Type B pancreatic cell (in vitro differentiated cells): ENCODE measurements at regions not wholly inside any gene's neighbourhood (a gene's known extent, or its start where the extent isn't known, plus 50 kb on each side); places are given as distances from the start of the nearest gene placed in this dataset.

Experiments
- DNase-seq: peaks from one replicate; pipeline ENCODE4 v3.0.0; 2021; ENCODE audit warnings: mixed read lengths; ENCODE audit not compliant: unreplicated experiment; ENCODE audit errors: extremely low spot score
- H3K27ac Mint-ChIP-seq: 2 replicates; pipeline ENCODE4 v1.8.0; 2021; ENCODE audit warnings: mild to moderate bottlenecking, mixed read lengths
- H3K27me3 Mint-ChIP-seq: 2 replicates; pipeline ENCODE4 v1.8.0; 2021; ENCODE audit warnings: mixed read lengths
- H3K36me3 Mint-ChIP-seq: 2 replicates; pipeline ENCODE4 v1.8.0; 2021; ENCODE audit warnings: mixed read lengths
- H3K4me1 Mint-ChIP-seq: one replicate; pipeline ENCODE4 v1.8.0; 2021; ENCODE audit warnings: mixed read lengths; ENCODE audit not compliant: unreplicated experiment
- H3K4me3 Mint-ChIP-seq: 2 replicates; pipeline ENCODE4 v1.8.0; 2021; ENCODE audit warnings: mild to moderate bottlenecking, mixed read lengths
- H3K9me3 Mint-ChIP-seq: 2 replicates; pipeline ENCODE4 v1.8.0; 2021; ENCODE audit warnings: mixed read lengths
- TF ChIP-seq, protein P1 (sequence below): fragments of 200-600 bp; sonication (generic); conservative IDR thresholded peaks from 2 replicates; pipeline ENCODE4 v1.5.0; 2021; ENCODE audit warnings: antibody characterized with exemption, mild to moderate bottlenecking

DNA sequence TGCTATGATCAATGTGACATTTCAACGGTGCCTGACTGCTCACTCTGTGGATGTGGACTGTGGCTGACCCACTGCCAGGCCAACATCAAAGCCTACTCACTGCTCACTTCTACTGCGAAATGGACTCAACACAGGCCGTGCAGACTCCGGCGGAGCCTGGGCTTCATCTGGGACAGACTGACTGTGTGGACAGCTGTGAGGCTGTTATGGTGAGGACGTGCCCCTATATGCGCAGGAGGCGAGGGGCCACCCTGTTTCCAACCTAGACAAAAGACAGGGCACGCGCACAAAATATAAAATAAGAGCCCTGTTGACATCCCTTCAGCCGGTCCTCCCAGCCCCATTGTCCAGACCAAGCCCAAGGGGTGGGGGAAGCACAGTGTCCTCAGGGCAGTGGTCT, 514.4 kb upstream of the RAB6C start:
- DNase-seq = no peak
- H3K4me3 Mint-ChIP-seq = no peak overlapping the region
- TF ChIP-seq, protein P1, sequence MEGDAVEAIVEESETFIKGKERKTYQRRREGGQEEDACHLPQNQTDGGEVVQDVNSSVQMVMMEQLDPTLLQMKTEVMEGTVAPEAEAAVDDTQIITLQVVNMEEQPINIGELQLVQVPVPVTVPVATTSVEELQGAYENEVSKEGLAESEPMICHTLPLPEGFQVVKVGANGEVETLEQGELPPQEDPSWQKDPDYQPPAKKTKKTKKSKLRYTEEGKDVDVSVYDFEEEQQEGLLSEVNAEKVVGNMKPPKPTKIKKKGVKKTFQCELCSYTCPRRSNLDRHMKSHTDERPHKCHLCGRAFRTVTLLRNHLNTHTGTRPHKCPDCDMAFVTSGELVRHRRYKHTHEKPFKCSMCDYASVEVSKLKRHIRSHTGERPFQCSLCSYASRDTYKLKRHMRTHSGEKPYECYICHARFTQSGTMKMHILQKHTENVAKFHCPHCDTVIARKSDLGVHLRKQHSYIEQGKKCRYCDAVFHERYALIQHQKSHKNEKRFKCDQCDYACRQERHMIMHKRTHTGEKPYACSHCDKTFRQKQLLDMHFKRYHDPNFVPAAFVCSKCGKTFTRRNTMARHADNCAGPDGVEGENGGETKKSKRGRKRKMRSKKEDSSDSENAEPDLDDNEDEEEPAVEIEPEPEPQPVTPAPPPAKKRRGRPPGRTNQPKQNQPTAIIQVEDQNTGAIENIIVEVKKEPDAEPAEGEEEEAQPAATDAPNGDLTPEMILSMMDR = no peak
- no peak overlapping the region for H3K27ac Mint-ChIP-seq
- H3K4me1 Mint-ChIP-seq = no peaks in the 10 kb centered on the region
- no peaks in the 10 kb centered on the region for H3K36me3 Mint-ChIP-seq
- peaks cover 21% of the 10 kb centered on the region for H3K27me3 Mint-ChIP-seq
- H3K9me3 Mint-ChIP-seq = no peaks in the 10 kb centered on the region

DNA sequence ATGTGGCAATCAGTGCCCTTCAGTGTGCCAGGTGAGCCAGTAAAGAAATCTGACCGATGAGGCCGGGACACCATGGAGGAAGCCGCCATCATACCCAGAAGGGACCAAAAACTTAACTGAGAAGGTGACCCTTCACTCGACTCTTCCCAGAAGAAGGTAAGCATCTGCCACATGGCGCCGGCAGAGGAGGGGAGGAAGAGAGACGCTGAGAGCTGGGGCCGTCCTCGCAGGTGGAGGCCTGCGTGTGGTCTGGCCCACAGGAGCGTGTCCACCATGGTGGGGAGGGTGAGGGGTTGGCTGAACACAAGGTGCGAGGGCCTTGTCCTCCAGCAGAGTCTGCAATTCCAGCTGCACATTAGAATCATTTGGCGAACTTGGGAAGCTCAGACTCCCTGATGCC, 513.1 kb upstream of the RAB6C start:
- H3K27me3 Mint-ChIP-seq = peaks cover 25% of the 10 kb centered on the region
- no peaks in the 10 kb centered on the region for H3K36me3 Mint-ChIP-seq
- DNase-seq = no peak
- H3K4me1 Mint-ChIP-seq = no peaks in the 10 kb centered on the region
- no peaks in the 10 kb centered on the region for H3K9me3 Mint-ChIP-seq
- no peak overlapping the region for H3K27ac Mint-ChIP-seq
- H3K4me3 Mint-ChIP-seq = no peak overlapping the region
- TF ChIP-seq, protein P1 = no peak

DNA sequence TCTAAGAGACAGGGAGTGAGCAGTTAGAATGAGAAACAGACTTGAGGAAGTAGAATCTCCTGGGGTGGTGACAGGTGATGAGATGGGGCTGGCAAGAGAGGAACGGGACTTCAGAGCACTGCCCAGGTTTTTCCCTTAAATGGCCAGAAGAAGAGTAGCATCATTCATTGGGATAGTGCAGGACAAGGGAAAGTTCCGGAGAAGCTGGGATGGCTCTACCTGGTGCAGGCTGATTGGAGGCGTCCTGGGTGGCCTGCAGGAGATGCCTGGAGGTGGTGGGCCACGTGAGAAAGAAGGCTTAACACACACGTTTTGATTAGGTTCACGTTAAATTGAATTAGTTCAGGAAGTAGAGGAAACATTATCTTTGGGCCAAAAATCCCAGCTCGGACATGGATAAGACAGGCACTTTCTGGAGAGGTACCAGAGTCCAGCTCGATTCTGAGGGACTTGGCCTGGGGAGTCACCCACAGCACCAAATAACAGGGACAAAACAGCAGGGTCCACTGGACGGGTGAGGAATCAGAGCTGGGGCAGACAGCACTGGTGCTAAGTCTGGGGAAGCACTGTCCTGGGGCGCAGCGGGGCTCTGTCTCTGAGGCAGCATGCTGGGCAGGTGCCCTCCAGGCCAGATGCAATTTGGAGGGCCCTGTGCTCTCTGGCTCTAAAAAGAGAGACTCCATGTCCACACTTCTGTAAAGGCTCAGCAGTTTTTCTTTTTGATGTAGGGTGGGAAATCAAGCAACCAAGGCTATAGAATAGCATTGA, 512.3 kb upstream of the RAB6C start:
- no peak overlapping the region for H3K4me3 Mint-ChIP-seq
- no peaks in the 10 kb centered on the region for H3K9me3 Mint-ChIP-seq
- H3K27me3 Mint-ChIP-seq = peaks cover 25% of the 10 kb centered on the region
- H3K4me1 Mint-ChIP-seq = no peaks in the 10 kb centered on the region
- TF ChIP-seq, protein P1 = no peak
- DNase-seq = no peak
- H3K27ac Mint-ChIP-seq = no peak overlapping the region
- no peaks in the 10 kb centered on the region for H3K36me3 Mint-ChIP-seq

DNA sequence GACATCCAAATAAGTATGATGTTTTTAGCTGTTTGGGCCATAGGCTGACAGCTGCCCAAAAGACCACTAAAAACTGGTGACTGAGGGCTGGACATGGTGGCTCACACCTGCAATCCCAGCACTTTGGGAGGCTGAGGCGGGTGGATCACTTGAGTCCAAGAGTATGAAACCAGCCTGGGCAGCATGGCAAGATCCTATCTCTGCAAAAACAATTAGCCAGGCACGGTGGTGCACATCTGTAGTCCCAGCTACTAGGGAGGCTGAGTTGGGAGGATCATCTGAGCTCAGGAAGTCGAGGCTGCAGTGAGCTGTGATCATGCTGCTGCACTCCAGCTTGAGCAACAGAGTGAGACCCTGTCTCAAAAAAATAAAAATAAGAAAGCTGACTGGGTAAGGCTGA, 511.5 kb upstream of the RAB6C start:
- Mint-ChIP-seq H3K27ac (no peak overlapping the region), H3K4me3 (no peak overlapping the region), H3K9me3 (no peaks in the 10 kb centered on the region), H3K4me1 (no peaks in the 10 kb centered on the region), H3K27me3 (peaks cover 28% of the 10 kb centered on the region), H3K36me3 (no peaks in the 10 kb centered on the region)
- TF ChIP-seq, protein P1 = no peak
- DNase-seq = no peak

DNA sequence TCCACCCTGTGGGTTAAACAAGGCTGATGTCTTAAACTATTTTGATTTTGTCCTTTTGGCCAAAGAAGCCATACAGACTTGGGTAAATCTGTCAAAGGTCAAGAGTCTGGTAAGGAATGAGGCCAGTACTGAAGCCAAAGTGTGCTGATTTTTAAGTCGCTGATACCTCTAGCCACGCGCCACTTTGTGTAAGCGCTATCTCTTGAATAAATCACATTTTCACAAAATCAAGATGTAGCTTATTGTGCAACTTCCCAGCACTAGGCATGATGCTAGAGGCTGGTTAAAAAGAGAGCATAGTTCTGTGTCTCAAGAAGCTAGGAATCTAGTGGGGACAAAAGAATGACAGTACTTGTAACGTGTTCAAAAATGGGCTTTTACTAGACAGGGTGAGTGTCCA, 510.6 kb upstream of the RAB6C start:
- H3K9me3 Mint-ChIP-seq = no peaks in the 10 kb centered on the region
- H3K27me3 Mint-ChIP-seq = peaks cover 28% of the 10 kb centered on the region
- no peaks in the 10 kb centered on the region for H3K36me3 Mint-ChIP-seq
- no peak for DNase-seq
- TF ChIP-seq, protein P1 = no peak
- H3K4me1 Mint-ChIP-seq = no peaks in the 10 kb centered on the region
- no peak overlapping the region for H3K27ac Mint-ChIP-seq
- no peak overlapping the region for H3K4me3 Mint-ChIP-seq
